ENCODE measurements at regions not wholly inside any gene's neighbourhood (a gene's known extent, or its start where the extent isn't known, plus 50 kb on each side); places are given as distances from the start of the nearest gene placed in this dataset.
"Not testable (repeated sequence)": the region's sequence is repeated elsewhere in the genome, so short reads cannot be mapped to it uniquely, and the experiment has no call there.

- intact Hi-C loops (cut with DNase I) = no loop called here
- no peaks in the 10 kb centered on the region for H3K9me3 ChIP-seq
Measured at GRCh38 chr6:10081957-10082356, 332.9 kb downstream of the TFAP2A start.

GRCh38 chr6:10081075-10081474 is 333.8 kb downstream of the TFAP2A start:
- no peak for DNase-seq (ENCODE audit: low spot score in 2 of 2)
- intact Hi-C loops (cut with DNase I) = no loop called here
- no peak overlapping the region for H3K4me3 ChIP-seq
- no peaks in the 10 kb centered on the region for H3K27me3 ChIP-seq
- no peaks in the 10 kb centered on the region for H3K9me3 ChIP-seq
- no peaks in the 10 kb centered on the region for H3K36me3 ChIP-seq
- H3K27ac ChIP-seq = no peak overlapping the region
- no peak for TF ChIP-seq CTCF (IDR thresholded peaks at IDR 0.05)
- H3K4me1 ChIP-seq = no peaks in the 10 kb centered on the region

More at GRCh38 chr6:10081957-10082356, 332.9 kb downstream of the TFAP2A start:
- Histone ChIP-seq H3K27me3 (no peaks in the 10 kb centered on the region), H3K4me3 (no peak overlapping the region), H3K4me1 (no peaks in the 10 kb centered on the region), H3K36me3 (no peaks in the 10 kb centered on the region), H3K27ac (no peak overlapping the region)
- TF ChIP-seq CTCF (IDR thresholded peaks at IDR 0.05) = no peak
- no peak for DNase-seq (ENCODE audit: low spot score in 2 of 2)

- H3K4me3 ChIP-seq = no peak overlapping the region
- no peaks in the 10 kb centered on the region for H3K36me3 ChIP-seq
- intact Hi-C loops (cut with DNase I) = no loop called here
- H3K4me1 ChIP-seq = no peaks in the 10 kb centered on the region
- H3K27me3 ChIP-seq = no peaks in the 10 kb centered on the region
- H3K27ac ChIP-seq = no peak overlapping the region
- DNase-seq (ENCODE audit: low spot score in 2 of 2) = no peak
- no peak for TF ChIP-seq CTCF (IDR thresholded peaks at IDR 0.05)
- no peaks in the 10 kb centered on the region for H3K9me3 ChIP-seq
Measured at GRCh38 chr6:10080561-10080960, 334.3 kb downstream of the TFAP2A start.

- H3K4me3 ChIP-seq = no peak overlapping the region
- no peaks in the 10 kb centered on the region for H3K4me1 ChIP-seq
- no peak overlapping the region for H3K27ac ChIP-seq
- no peak for DNase-seq (ENCODE audit: low spot score in 2 of 2)
- TF ChIP-seq CTCF (IDR thresholded peaks at IDR 0.05) = no peak
- H3K36me3 ChIP-seq = no peaks in the 10 kb centered on the region
- no peaks in the 10 kb centered on the region for H3K27me3 ChIP-seq
- H3K9me3 ChIP-seq = no peaks in the 10 kb centered on the region
- intact Hi-C loops (cut with DNase I) = no loop called here
Measured at GRCh38 chr6:10078581-10078980, 336.3 kb downstream of the TFAP2A start.

GRCh38 chr6:10074726-10075125 is 340.1 kb downstream of the TFAP2A start:
- intact Hi-C loops (cut with DNase I); H3K36me3 ChIP-seq; H3K4me1 ChIP-seq; H3K9me3 ChIP-seq; H3K4me3 ChIP-seq; H3K27me3 ChIP-seq; H3K27ac ChIP-seq; DNase-seq (ENCODE audit: low spot score in 2 of 2): not testable (repeated sequence)

- no peak for TF ChIP-seq CTCF (IDR thresholded peaks at IDR 0.05)
- no peaks in the 10 kb centered on the region for H3K36me3 ChIP-seq
- H3K9me3 ChIP-seq = no peaks in the 10 kb centered on the region
- no peak overlapping the region for H3K4me3 ChIP-seq
- intact Hi-C loops (cut with DNase I) = no loop called here
- no peaks in the 10 kb centered on the region for H3K4me1 ChIP-seq
- H3K27me3 ChIP-seq = no peaks in the 10 kb centered on the region
- DNase-seq (ENCODE audit: low spot score in 2 of 2) = no peak
- H3K27ac ChIP-seq = no peak overlapping the region
Measured at GRCh38 chr6:10073341-10073740, 341.5 kb downstream of the TFAP2A start.

Data from ascending aorta (tissue), 2 donors.